K562 (cell line): ENCODE measurements at regions not wholly inside any gene's neighbourhood (a gene's known extent, or its start where the extent isn't known, plus 50 kb on each side); places are given as distances from the start of the nearest gene placed in this dataset.

Experiments
- CBX1 ChIP-seq: sonication (generic); IDR thresholded peaks from 2 replicates; pipeline ENCODE4 v1.6.1; 2016; ENCODE audit warnings: antibody characterized with exemption, low read depth, mild to moderate bottlenecking
- ETV5 ChIP-seq: sonication (generic); formaldehyde crosslinking; IDR thresholded peaks from 2 replicates; pipeline ENCODE4 v1.4.0; 2020; ENCODE audit warnings: low read depth, mild to moderate bottlenecking, missing genetic modification reagents
- FOXK1 ChIP-seq: sonication (generic); formaldehyde crosslinking; IDR thresholded peaks from 2 replicates; pipeline ENCODE4 v1.8.0; 2022; ENCODE audit warnings: missing genetic modification reagents, mild to moderate bottlenecking, borderline replicate concordance
- KDM1A ChIP-seq, 2 experiments: fragments of 450-650 bp; IDR thresholded peaks; 2 replicates each; pipeline ENCODE4 v1.6.1; 2016; ENCODE audit warnings: mild to moderate bottlenecking in 2 of 2
- KLF16 ChIP-seq: IDR thresholded peaks from 2 replicates; pipeline ENCODE4 v1.6.1; 2016; ENCODE audit warnings: antibody characterized with exemption
- MAFG ChIP-seq: fragments of 450-650 bp; conservative IDR thresholded peaks from 2 replicates; pipeline ENCODE4 v1.6.1; 2016; ENCODE audit warnings: missing genetic modification characterization, missing compliant biosample characterization
- NBN ChIP-seq: fragments of 450-650 bp; IDR thresholded peaks from 2 replicates; pipeline ENCODE4 v1.6.1; 2016; ENCODE audit warnings: low read depth, mild to moderate bottlenecking
- NCOA1 ChIP-seq: fragments of 450-650 bp; IDR thresholded peaks from 2 replicates; pipeline ENCODE4 v1.6.1; 2016; ENCODE audit warnings: low read depth
- NCOR1 ChIP-seq: fragments of 450-650 bp; IDR thresholded peaks from 2 replicates; pipeline ENCODE4 v1.6.1; 2016; ENCODE audit warnings: mild to moderate bottlenecking, moderate library complexity
- NFYB ChIP-seq: IDR thresholded peaks from 2 replicates; pipeline ENCODE4 v1.6.1; 2011; ENCODE audit warnings: mild to moderate bottlenecking, moderate library complexity; ENCODE audit not compliant: insufficient read length; ENCODE audit errors: extremely low read depth
- PML ChIP-seq: IDR thresholded peaks from 2 replicates; pipeline ENCODE4 v1.6.1; 2012; ENCODE audit warnings: low read length, inconsistent platforms
- POLR2AphosphoS5 ChIP-seq: IDR thresholded peaks from 2 replicates; pipeline ENCODE4 v1.6.1; 2011; ENCODE audit warnings: mild to moderate bottlenecking, low read depth, low read length, moderate library complexity; ENCODE audit not compliant: control insufficient read depth, insufficient read depth
- PTRF ChIP-seq: fragments of 450-650 bp; IDR thresholded peaks from 2 replicates; pipeline ENCODE4 v1.6.1; 2016; ENCODE audit warnings: mild to moderate bottlenecking, missing genetic modification characterization, missing compliant biosample characterization
- RBM17 ChIP-seq: fragments of 200-400 bp; formaldehyde crosslinking; IDR thresholded peaks from 2 replicates; pipeline ENCODE4 v1.6.1; 2017; ENCODE audit warnings: low read depth, mild to moderate bottlenecking, low read length, borderline replicate concordance
- WHSC1 ChIP-seq: IDR thresholded peaks from one replicate; pipeline ENCODE4 v1.6.1; 2012; ENCODE audit warnings: low read length, control low read depth, inconsistent platforms
- ZNF24 ChIP-seq: fragments of 450-650 bp; IDR thresholded peaks from 2 replicates; pipeline ENCODE4 v1.6.1; 2016
- ZNF311 ChIP-seq: fragments of 250-450 bp; sonication (Bioruptor Pico); IDR thresholded peaks from 2 replicates; pipeline ENCODE4 v1.4.0; 2020; ENCODE audit warnings: mild to moderate bottlenecking, moderate library complexity
- ZNF41 ChIP-seq: fragments of 250-450 bp; sonication (Bioruptor Pico); conservative IDR thresholded peaks from 2 replicates; pipeline ENCODE4 v1.4.0; 2020; ENCODE audit warnings: mild to moderate bottlenecking
- ZNF507 ChIP-seq: conservative IDR thresholded peaks from 2 replicates; pipeline ENCODE4 v1.6.1; 2017; ENCODE audit warnings: missing genetic modification characterization, missing compliant biosample characterization
- ZNF551 ChIP-seq: fragments of 250-450 bp; sonication (Bioruptor Pico); IDR thresholded peaks from 2 replicates; pipeline ENCODE4 v1.5.0; 2021; ENCODE audit warnings: mild to moderate bottlenecking, moderate library complexity
- ZNF778 ChIP-seq: fragments of 450-650 bp; formaldehyde crosslinking; IDR thresholded peaks from 2 replicates; pipeline ENCODE4 v1.4.0; 2020; ENCODE audit warnings: mild to moderate bottlenecking, moderate library complexity
- TF ChIP-seq, protein P1 (sequence below): fragments of 450-650 bp; conservative IDR thresholded peaks from 2 replicates; pipeline ENCODE4 v1.6.1; 2016; ENCODE audit warnings: missing genetic modification characterization, low read depth, mild to moderate bottlenecking, missing compliant biosample characterization, moderate library complexity
- TF ChIP-seq, protein P2 (sequence below), 2 experiments: IDR thresholded peaks in 1 of 2; conservative IDR thresholded peaks in 1 of 2; 2 replicates each; pipeline ENCODE4 v1.6.1; 2016; ENCODE audit warnings: low read depth in 2 of 2, mild to moderate bottlenecking in 1 of 2, missing compliant biosample characterization in 1 of 2, missing genetic modification characterization in 1 of 2, moderate library complexity in 1 of 2
- TF ChIP-seq, protein P3 (sequence below): IDR thresholded peaks from 2 replicates; pipeline ENCODE4 v1.6.1; 2011; ENCODE audit not compliant: insufficient read length; ENCODE audit errors: extremely low read depth
- TF ChIP-seq, protein P4 (sequence below): fragments of 250-450 bp; sonication (Bioruptor Pico); IDR thresholded peaks from 2 replicates; pipeline ENCODE4 v1.5.0; 2022; ENCODE audit warnings: mild to moderate bottlenecking

DNA sequence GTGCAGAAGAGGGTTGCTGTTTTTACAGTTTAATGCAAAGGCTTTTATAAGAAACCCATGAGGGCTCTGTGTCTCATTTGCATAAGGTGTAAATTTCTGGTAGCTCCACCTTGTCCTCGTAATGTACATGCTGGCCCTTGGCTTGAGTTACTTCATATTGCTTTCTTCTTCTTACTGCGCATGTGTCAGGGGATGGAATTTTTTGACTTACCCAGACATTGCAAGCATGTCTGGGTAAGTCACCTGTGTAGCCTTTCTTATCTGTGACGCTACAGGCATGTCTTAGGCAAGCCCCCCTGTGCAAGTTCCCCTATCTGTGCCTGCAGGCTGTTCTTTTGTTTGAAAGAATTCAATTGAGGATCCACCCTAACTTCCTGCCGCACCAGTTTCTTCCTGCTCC lies 274.2 kb downstream of the ETNK1 start (continued):
- TF ChIP-seq MAFG (tag) (no peak), ETV5 (peak; percentile 58; the same call in 1 of the 2 replicates), WHSC1 (no peak), ZNF778 (CRISPR knock-in tag) (no peak), ZNF507 (tag) (no peak), ZNF311 (peak; percentile 43; the same call in 1 of the 2 replicates), ZNF41 (no peak), NFYB (no peak), CBX1 (no peak), ZNF551 (CRISPR knock-in tag) (no peak), KDM1A (IDR thresholded peaks at IDR 0.05) (no peak; a peak in 1 of 4 replicates), NBN (no peak), NCOA1 (no peak), RBM17 (no peak), FOXK1 (CRISPR knock-in tag) (no peak), PML (peak; percentile 88), ZNF24 (0 out of 2 replicates have a peak, but pooled peaks have one; percentile 32), KLF16 (peak; percentile 86), NCOR1 (peak; percentile 95), PTRF (tag) (0 out of 2 replicates have a peak, but pooled peaks have one; percentile 43), POLR2AphosphoS5 (peak; percentile 94)
- TF ChIP-seq, protein P1, sequence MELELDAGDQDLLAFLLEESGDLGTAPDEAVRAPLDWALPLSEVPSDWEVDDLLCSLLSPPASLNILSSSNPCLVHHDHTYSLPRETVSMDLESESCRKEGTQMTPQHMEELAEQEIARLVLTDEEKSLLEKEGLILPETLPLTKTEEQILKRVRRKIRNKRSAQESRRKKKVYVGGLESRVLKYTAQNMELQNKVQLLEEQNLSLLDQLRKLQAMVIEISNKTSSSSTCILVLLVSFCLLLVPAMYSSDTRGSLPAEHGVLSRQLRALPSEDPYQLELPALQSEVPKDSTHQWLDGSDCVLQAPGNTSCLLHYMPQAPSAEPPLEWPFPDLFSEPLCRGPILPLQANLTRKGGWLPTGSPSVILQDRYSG (tag), result peak; percentile 68; the same call in 1 of the 2 replicates
- TF ChIP-seq, protein P2, sequence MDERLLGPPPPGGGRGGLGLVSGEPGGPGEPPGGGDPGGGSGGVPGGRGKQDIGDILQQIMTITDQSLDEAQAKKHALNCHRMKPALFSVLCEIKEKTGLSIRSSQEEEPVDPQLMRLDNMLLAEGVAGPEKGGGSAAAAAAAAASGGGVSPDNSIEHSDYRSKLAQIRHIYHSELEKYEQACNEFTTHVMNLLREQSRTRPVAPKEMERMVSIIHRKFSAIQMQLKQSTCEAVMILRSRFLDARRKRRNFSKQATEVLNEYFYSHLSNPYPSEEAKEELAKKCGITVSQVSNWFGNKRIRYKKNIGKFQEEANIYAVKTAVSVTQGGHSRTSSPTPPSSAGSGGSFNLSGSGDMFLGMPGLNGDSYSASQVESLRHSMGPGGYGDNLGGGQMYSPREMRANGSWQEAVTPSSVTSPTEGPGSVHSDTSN (CRISPR knock-in tag; IDR thresholded peaks at IDR 0.05; ENCODE audit: low read depth), result no peak
- TF ChIP-seq, protein P2 (tag; conservative IDR thresholded peaks at IDR 0.05; ENCODE audit: low read depth), result no peak
- TF ChIP-seq, protein P3, sequence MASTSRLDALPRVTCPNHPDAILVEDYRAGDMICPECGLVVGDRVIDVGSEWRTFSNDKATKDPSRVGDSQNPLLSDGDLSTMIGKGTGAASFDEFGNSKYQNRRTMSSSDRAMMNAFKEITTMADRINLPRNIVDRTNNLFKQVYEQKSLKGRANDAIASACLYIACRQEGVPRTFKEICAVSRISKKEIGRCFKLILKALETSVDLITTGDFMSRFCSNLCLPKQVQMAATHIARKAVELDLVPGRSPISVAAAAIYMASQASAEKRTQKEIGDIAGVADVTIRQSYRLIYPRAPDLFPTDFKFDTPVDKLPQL, result no peak
- TF ChIP-seq, protein P4, sequence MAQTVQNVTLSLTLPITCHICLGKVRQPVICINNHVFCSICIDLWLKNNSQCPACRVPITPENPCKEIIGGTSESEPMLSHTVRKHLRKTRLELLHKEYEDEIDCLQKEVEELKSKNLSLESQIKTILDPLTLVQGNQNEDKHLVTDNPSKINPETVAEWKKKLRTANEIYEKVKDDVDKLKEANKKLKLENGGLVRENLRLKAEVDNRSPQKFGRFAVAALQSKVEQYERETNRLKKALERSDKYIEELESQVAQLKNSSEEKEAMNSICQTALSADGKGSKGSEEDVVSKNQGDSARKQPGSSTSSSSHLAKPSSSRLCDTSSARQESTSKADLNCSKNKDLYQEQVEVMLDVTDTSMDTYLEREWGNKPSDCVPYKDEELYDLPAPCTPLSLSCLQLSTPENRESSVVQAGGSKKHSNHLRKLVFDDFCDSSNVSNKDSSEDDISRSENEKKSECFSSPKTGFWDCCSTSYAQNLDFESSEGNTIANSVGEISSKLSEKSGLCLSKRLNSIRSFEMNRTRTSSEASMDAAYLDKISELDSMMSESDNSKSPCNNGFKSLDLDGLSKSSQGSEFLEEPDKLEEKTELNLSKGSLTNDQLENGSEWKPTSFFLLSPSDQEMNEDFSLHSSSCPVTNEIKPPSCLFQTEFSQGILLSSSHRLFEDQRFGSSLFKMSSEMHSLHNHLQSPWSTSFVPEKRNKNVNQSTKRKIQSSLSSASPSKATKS, result no peak
